NOMO-1 treated with DMSO at 0.1 percent for 48 hours (cell line): ENCODE measurements at regions not wholly inside any gene's neighbourhood (a gene's known extent, or its start where the extent isn't known, plus 50 kb on each side); places are given as distances from the start of the nearest gene placed in this dataset.

Source experiments
- DNase-seq: peaks from one replicate; lab custom pipeline; 2025; ENCODE audit not compliant: unreplicated experiment; lab: John Stamatoyannopoulos, UW

DNA sequence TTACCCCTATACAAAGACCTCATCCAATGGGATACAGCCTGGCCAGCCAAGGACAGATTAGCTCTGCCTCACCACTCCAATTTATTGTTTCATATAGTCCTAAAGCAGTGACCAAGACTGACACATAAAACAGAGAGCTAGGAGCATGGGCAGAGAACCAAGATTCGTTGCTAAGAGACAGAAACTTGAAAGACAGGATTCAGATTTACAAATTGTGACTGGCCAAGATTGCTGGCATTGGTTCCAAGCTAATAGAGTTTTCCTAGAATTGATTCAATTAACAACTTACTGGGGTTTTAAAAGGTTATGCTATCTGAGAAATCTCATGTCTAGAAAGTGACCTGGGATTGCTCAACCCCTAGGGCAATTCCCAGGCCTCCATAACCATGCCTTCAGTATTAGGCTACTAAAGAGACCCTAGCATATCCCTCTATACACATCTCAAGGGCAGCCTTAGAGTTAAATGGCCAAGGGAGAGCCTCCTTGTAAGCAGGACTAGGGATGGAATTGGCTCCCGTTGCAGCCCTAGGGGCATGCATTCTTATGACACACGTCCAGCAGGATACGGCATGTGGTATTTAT lies 75.6 kb downstream of the ICOS start:
- DNase-seq: no peak

DNA sequence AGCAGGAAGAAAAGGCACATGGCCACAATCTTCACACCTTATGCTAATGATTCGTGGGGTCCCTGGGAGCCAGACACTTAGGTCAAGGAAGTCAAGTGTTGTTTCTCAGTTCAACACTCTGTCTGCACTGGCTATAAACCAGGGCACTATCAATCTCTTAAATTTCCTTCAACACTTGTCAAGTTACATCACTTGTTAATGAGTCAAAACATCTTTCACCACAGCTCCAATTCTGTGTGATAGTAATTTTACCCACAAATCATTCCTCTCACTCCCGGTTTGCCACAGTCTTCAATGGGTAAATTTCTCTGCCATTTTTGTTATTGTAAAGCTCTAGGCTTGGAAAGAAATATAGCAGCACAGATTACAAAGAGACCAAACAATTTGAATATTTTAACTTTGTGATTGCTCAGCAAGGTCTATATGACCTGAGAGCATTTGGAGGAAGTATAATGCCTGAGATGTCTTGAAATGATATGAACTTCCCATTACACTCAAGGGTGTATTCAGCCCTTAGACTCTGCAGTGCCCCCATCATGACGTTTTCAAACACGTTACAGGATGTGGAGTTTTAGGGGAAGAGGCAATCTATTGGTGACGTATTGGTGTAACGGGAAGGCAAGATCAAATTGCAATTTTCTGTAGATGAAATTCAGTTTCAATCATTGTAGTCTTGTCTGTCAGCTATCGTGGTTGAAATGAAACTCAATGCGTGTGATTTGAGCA lies 78.7 kb downstream of the ICOS start:
- no peak for DNase-seq

- DNase-seq: no peak
Measured at GRCh38 chr2:204018717-204019116, 82.2 kb downstream of the ICOS start.

GRCh38 chr2:204019572-204020501 lies 83.3 kb downstream of the ICOS start:
- no peak for DNase-seq

DNA sequence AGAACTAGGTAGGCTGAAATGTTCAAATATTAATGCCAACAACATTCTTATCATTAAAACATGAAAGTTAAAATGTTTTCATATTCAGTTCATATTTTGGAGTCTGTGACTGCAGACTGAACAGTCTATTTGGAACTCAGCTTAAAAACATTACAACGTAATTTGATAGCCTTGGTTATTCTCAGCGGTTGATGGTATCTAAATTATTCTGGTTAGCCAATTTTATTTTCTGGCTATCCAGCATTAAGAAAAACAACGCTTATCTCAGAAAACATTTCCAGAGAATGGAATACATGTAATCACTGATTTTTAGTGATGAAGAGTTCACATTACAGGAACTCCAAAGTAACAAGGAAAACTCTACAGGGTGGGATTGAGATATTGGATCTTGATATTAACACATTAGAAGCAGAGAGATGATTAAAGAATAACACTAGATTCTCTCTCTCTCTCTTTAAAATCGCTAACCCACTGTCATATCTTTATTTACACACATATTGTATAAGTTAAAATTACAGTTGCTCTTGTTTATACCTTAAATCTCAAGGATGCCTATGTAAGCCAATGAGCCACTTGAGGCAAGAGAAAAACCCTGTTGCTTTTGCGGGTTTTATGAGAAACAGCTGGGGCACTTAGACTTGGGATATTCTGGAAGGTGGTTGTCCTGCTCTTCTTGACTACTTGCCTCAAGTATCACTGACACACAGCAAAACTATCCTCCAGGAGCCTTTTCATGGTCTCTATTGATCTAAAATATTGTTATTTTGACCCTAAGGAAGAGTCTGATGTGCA lies 84.9 kb downstream of the ICOS start:
- no peak for DNase-seq

DNA sequence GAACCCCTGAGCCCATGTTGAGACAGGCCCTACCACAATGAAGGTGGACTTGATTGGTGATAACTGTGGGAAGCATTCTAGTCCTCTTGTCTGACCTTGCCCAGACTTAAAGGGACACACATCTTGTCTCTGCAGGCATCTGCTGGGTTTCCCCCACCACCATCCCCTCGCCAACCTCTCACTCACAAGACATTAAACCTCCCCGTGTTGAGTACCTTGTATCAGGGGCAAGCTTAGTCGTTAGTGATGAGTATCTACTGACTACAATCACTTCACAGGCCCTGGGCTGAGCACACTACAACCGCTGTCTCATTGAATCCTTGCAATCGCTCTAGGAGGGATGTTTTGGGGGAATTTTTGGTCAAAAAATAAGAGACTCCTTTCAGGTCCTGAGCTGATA lies 86.0 kb downstream of the ICOS start:
- DNase-seq: no peak

DNA sequence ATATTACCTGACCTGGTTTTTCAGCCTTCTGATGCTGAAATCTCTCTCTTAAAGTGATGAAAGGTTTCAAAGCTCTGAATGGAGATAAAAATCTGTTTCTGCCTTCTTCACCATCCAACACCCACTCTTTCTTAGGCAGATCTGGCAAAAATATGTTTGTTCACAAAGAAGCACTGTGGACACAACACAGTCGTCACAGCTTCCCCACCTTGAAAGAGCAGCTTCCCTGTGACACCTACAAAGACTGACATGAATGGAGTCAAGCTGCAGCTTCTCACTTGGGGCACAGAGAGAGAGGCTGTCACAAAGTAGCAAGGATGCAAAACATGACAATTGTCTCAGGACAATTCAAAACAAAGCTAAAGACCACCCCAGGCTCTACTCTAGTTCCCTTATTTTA lies 86.5 kb downstream of the ICOS start:
- DNase-seq: no peak

- DNase-seq: no peak
Measured at GRCh38 chr2:204024503-204024902, 87.9 kb downstream of the ICOS start.

GRCh38 chr2:204024906-204025475 lies 88.4 kb downstream of the ICOS start:
- DNase-seq: no peak

- DNase-seq: no peak
Measured at GRCh38 chr2:204026294-204026693, 89.7 kb downstream of the ICOS start.

GRCh38 chr2:204027091-204027490 lies 90.5 kb downstream of the ICOS start:
- DNase-seq: no peak

- no peak for DNase-seq
Measured at GRCh38 chr2:204030322-204030721, 93.8 kb downstream of the ICOS start.

DNA sequence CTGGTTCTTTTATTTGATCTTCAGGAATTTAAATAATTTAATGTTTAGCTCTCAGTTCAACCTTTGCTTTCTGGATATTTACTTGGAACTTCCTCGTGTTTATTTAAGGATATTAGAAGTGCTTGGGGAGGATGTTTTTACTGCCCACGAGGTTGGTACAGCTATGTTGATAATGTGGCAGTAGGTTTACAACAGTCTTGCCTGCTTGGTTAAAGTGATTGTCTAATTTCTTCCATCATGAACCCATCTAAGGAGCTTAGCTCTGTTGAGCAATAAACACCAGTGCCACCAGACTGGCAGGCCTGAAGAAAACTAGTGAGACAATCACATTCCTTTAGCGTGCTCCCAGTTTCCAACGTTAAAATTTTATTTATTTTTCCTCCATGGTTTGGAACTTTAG lies 94.5 kb downstream of the ICOS start:
- DNase-seq: no peak

DNA sequence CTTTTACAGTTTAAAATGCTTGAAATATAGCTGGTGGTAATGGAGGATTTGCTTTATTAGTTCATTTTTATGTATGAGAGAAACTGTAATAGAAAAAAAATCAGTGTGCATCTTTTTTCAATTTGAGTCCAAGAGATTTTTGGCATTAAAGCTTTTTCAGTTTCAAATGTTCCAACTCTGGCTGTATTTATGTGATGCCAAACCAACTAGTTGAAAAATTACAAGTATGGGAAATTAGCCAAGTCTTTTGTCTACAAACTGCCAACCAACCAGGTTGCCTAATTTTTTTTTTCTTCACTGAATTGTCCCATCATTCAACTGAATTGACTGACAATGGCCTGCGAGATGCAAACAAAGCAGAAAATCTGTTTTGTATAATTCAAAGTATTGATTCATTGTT lies 95.7 kb downstream of the ICOS start:
- DNase-seq: no peak

- DNase-seq: no peak
Measured at GRCh38 chr2:204033611-204034495, 97.3 kb downstream of the ICOS start.

- DNase-seq: no peak
Measured at GRCh38 chr2:204036706-204037105, 100.1 kb downstream of the ICOS start.

GRCh38 chr2:204037286-204037685 lies 100.7 kb downstream of the ICOS start:
- no peak for DNase-seq

DNA sequence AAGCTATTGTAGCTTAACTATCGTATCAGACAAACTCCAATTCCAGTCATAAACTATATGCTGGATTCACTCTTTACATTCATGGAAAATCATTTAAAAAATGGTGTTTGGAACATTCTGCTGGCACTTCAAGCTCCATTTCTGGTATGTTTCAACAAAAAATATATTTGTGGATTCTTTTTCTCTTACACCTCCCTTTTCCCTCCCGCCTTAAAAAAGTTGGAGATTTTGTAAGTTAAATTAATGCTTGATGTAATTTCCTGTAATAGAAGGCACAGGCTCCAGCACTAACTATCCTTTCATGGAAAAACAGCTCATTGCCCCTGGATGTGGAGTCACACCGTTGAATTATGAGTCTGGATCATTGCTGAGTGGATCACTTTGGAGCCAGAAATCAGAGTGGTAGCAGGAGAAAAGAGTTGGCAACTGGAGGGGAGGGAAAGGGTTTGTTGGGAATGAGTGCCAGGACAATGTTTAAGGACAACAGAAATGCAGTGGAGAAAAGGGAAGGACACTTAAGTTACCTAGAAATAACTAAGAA lies 102.8 kb downstream of the ICOS start:
- DNase-seq: no peak

DNA sequence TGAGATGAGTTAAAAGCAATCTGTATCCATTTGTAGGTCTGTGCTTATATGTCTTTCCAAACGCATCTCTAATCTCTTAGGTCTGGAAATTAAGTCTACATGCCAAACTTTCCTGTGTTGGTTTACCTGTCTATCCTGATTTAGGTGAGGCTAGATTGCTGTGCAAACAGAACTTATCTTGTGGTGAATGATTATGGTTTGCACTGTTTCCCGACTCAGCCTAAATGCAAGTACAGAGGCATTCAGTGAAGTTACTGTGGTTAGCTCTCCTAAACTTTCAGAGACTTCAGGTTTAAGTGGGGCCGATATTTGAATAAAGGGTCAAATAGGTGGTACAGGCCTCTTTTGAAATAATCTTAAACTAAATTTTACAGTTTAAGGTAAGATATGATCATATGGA lies 103.5 kb downstream of the ICOS start:
- no peak for DNase-seq

GRCh38 chr2:204042401-204042800 lies 105.8 kb downstream of the ICOS start:
- no peak for DNase-seq
